Spleen (tissue), 11 donors: ENCODE measurements at regions not wholly inside any gene's neighbourhood (a gene's known extent, or its start where the extent isn't known, plus 50 kb on each side); places are given as distances from the start of the nearest gene placed in this dataset.

ENCODE experiments used
- DNase-seq: peaks from one replicate; pipeline ENCODE4 v3.0.0-alpha.2; 2020
- H3K27ac ChIP-seq, 8 donors: fragments of 200-600 bp; sonication (generic) in 7 of 8; 1 replicate in 4 of 8; 2 replicates in 4 of 8; pipeline versions ENCODE4 v1.5.0 to v1.8.0; 2016 to 2021; ENCODE audit warnings: inconsistent platforms in 4 of 8, mild to moderate bottlenecking in 4 of 8, moderate library complexity in 1 of 8
- H3K27me3 ChIP-seq, 7 donors: fragments of 200-600 bp; sonication (generic) in 6 of 7; replicated peaks in 1 of 7; 1 replicate in 4 of 7; 2 replicates in 3 of 7; pipeline versions ENCODE4 v1.5.0 to v1.8.0; 2016 to 2021; ENCODE audit warnings: inconsistent platforms in 3 of 7, mild to moderate bottlenecking in 1 of 7
- H3K36me3 ChIP-seq, 6 donors: fragments of 200-600 bp; sonication (generic) in 5 of 6; 1 replicate in 4 of 6; 2 replicates in 2 of 6; pipeline versions ENCODE4 v1.5.0 to v1.8.0; 2016 to 2021; ENCODE audit warnings: inconsistent platforms in 2 of 6
- H3K4me1 ChIP-seq, 6 donors: fragments of 200-600 bp; sonication (generic) in 5 of 6; 1 replicate in 3 of 6; 2 replicates in 3 of 6; pipeline versions ENCODE4 v1.5.0 to v1.8.0; 2016 to 2021; ENCODE audit warnings: inconsistent platforms in 3 of 6
- H3K4me3 ChIP-seq, 8 donors: fragments of 200-600 bp; sonication (generic) in 7 of 8; 1 replicate in 4 of 8; 2 replicates in 4 of 8; pipeline versions ENCODE4 v1.5.0 to v1.8.0; 2016 to 2021; ENCODE audit warnings: inconsistent platforms in 4 of 8, mild to moderate bottlenecking in 4 of 8, moderate library complexity in 2 of 8
- H3K9me3 ChIP-seq, 8 donors: fragments of 200-600 bp; sonication (generic) in 7 of 8; 1 replicate in 4 of 8; 2 replicates in 4 of 8; pipeline versions ENCODE4 v1.5.0 to v1.8.0; 2016 to 2021; ENCODE audit warnings: inconsistent platforms in 4 of 8
- CTCF ChIP-seq, 11 experiments: fragments of 200-600 bp in 7 of 11; fragments of 450-650 bp in 4 of 11; sonication (generic) in 4 of 11; IDR thresholded peaks in 8 of 11; conservative IDR thresholded peaks in 3 of 11; 1 replicate in 7 of 11; 2 replicates in 4 of 11; pipeline versions ENCODE4 v1.4.0 to v1.8.0; 2016 to 2021; ENCODE audit warnings: antibody characterized with exemption in 11 of 11, inconsistent platforms in 4 of 11, mild to moderate bottlenecking in 1 of 11
- POLR2A ChIP-seq, 3 donors: fragments of 450-650 bp; IDR thresholded peaks; one replicate each; pipeline ENCODE4 v1.5.1; 2017; ENCODE audit warnings: antibody characterized with exemption in 3 of 3, mild to moderate bottlenecking in 1 of 3
- POLR2AphosphoS5 ChIP-seq, 3 donors: sonication (generic); formaldehyde crosslinking; IDR thresholded peaks; one replicate each; pipeline ENCODE4 v1.5.1; 2017; ENCODE audit warnings: antibody characterized with exemption in 3 of 3
- WGBS, 5 donors: extraction: QIAGEN DNeasy Blood & Tissue Kit in 3 of 5; methylation state at CpG; one replicate each; pipeline versions ENCODE4 v1.1.5 to v1.1.7; 2013 to 2018; 5-methylcytosine and 5-hydroxymethylcytosine counted together
- intact Hi-C: fragments of 100-400 bp; cut with DNase I; formaldehyde crosslinking; loops from one replicate; pipeline ENCODE4 v1.15.0; 2023; ENCODE audit warnings: low total_unique reads
- donor health status: healthy with polysubstance abuse.
- donor health status: DM: no; HTN: no; CAD: no; lungs with moderate emphysema.
- donor health status: DM: no; HTN: no; CAD: no.
- donor health status: Bipolar disorder and iron deficiency.
- donor health status: healthy.
- donor health status: DM: no; HTN: no; CAD: no.
- donor health status: DM: yes; HTN: yes; CAD: no.

DNA sequence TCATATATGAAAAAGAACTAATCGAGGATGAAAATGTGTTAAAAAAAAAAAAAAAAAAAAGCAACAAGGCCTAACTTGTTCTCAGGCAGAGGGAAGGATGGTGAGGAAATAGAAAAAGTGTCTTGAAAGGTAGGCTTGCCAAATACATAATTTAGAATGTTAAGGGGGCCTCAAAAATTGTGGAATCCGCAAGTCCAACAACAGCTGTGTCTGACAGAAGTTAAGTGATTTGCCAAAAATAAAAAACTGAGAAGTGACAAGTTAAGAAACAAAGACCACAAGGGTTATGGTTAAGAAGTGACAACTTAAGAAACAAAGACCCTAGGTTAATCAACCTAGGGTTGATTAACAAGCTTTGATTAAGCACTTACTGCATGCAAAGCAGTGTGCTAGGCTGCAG is 110.6 kb downstream of the P2RY1 start:
- no peaks in the 10 kb centered on the region for H3K9me3 ChIP-seq
- no peak overlapping the region for H3K27ac ChIP-seq
- H3K4me1 ChIP-seq = no peaks in the 10 kb centered on the region
- intact Hi-C loops = no loop called here
- no peaks in the 10 kb centered on the region for H3K36me3 ChIP-seq
- no peaks in the 10 kb centered on the region for H3K27me3 ChIP-seq
- H3K4me3 ChIP-seq = no peak overlapping the region
- TF ChIP-seq POLR2AphosphoS5 (IDR thresholded peaks at IDR 0.05) (no peak), CTCF (IDR thresholded peaks at IDR 0.05 in 8 of 11, conservative IDR thresholded peaks at IDR 0.05 in 3 of 11) (no peak), POLR2A (IDR thresholded peaks at IDR 0.05) (no peak)
- no peak for DNase-seq
- 87 to 91% (median 88%) methylated on average over 2 of the region's 2 CpGs for WGBS, 5 donors

DNA sequence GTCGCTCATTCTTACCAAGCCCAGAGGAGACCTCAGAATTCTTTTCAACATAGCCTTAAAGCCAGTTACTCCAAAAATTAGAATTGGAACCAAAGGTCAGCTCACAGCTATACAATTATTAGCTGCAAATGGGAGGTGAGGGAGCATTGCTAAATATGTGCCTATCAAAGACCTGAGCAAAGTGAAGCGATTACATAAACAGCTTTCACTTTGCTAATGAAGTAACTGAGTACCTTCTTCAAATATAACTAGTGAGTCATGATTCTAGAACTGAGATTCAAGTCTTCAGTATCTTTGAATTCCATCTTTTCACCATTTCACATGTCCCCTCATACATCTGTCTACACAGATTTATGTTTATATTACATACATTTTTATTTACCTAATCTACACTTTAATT is 122.6 kb downstream of the P2RY1 start:
- no peak overlapping the region for H3K4me3 ChIP-seq
- WGBS, 5 donors = 87 to 96% (median 88%) methylated on average over 2 of the region's 2 CpGs
- no peaks in the 10 kb centered on the region for H3K36me3 ChIP-seq
- intact Hi-C loops = no loop called here
- no peaks in the 10 kb centered on the region for H3K9me3 ChIP-seq
- no peak overlapping the region for H3K27ac ChIP-seq
- no peaks in the 10 kb centered on the region for H3K4me1 ChIP-seq
- TF ChIP-seq POLR2A (IDR thresholded peaks at IDR 0.05) (no peak), CTCF (IDR thresholded peaks at IDR 0.05 in 8 of 11, conservative IDR thresholded peaks at IDR 0.05 in 3 of 11) (no peak), POLR2AphosphoS5 (IDR thresholded peaks at IDR 0.05) (no peak)
- no peak for DNase-seq
- no peaks in the 10 kb centered on the region for H3K27me3 ChIP-seq

DNA sequence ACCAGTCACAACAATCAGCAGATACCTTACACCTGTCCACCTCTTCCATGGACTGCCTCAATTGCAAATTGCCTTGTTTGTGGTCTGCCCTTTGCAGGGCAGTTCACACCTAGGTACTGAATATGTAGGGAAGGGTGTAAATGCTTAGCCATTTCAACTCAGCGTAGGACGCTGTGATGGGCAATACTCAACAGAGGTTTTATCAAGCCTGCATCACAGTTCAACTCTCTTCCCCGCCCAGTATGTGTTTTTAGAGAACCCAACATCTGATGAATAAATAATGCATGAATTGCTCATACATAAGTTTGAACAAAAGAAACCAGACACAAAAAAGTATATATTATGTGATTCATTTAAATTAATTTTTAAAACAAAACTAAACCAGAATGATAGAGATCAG is 124.4 kb downstream of the P2RY1 start:
- intact Hi-C loops = no loop called here
- Histone ChIP-seq H3K9me3 (no peaks in the 10 kb centered on the region), H3K4me1 (no peaks in the 10 kb centered on the region), H3K4me3 (no peak overlapping the region), H3K36me3 (no peaks in the 10 kb centered on the region), H3K27ac (no peak overlapping the region), H3K27me3 (no peaks in the 10 kb centered on the region)
- no peak for DNase-seq
- WGBS, 5 donors = 81 to 95% (median 92%) methylated on average over 3 of the region's 3 CpGs
- TF ChIP-seq POLR2AphosphoS5 (IDR thresholded peaks at IDR 0.05) = no peak
- no peak for TF ChIP-seq CTCF (IDR thresholded peaks at IDR 0.05 in 8 of 11, conservative IDR thresholded peaks at IDR 0.05 in 3 of 11)
- TF ChIP-seq POLR2A (IDR thresholded peaks at IDR 0.05) = no peak

DNA sequence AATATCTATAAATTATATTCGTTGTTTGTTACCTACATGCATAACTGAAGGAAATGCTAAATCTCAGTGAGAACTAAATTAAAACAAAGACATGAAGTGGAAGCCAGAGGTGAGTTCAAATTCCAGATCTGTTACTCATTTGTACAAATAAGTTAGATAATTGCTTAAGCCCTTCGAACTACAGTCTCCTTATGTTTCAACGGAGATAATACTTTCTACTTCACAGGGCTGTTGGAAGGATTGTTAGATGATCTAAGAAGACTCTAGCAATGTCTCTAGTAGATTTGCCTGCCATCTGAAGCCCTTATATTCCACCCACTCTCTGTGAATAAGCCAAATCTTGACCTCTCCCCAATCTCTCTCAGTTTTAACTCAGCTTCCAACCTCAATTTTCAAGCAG is 125.8 kb downstream of the P2RY1 start:
- H3K9me3 ChIP-seq = no peaks in the 10 kb centered on the region
- no peaks in the 10 kb centered on the region for H3K4me1 ChIP-seq
- H3K36me3 ChIP-seq = no peaks in the 10 kb centered on the region
- TF ChIP-seq POLR2A (IDR thresholded peaks at IDR 0.05) = no peak
- TF ChIP-seq POLR2AphosphoS5 (IDR thresholded peaks at IDR 0.05) = no peak
- no peak for TF ChIP-seq CTCF (IDR thresholded peaks at IDR 0.05 in 8 of 11, conservative IDR thresholded peaks at IDR 0.05 in 3 of 11)
- intact Hi-C loops = no loop called here
- H3K27me3 ChIP-seq = no peaks in the 10 kb centered on the region
- no peak overlapping the region for H3K4me3 ChIP-seq
- no peak overlapping the region for H3K27ac ChIP-seq
- DNase-seq = no peak
- 83 to 97% (median 87%) methylated on average over 3 of the region's 3 CpGs for WGBS, 5 donors
